ENCODE measurements at regions not wholly inside any gene's neighbourhood (a gene's known extent, or its start where the extent isn't known, plus 50 kb on each side); places are given as distances from the start of the nearest gene placed in this dataset.

- DNase-seq, result no peak
These were observed 113.7 kb downstream of the DLL1 start for GRCh38 chr6:170176898-170177771.

- no peak for DNase-seq
These were observed 114.6 kb downstream of the DLL1 start for GRCh38 chr6:170176136-170176897.

- DNase-seq, result no peak
These were observed 115.2 kb downstream of the DLL1 start for GRCh38 chr6:170175644-170176135.

- DNase-seq, result no peak
These were observed 115.9 kb downstream of the DLL1 start for GRCh38 chr6:170174771-170175643.

- no peak for DNase-seq
These were observed 116.6 kb downstream of the DLL1 start for GRCh38 chr6:170174124-170174770.

- DNase-seq, result no peak
These were observed 117.5 kb downstream of the DLL1 start for GRCh38 chr6:170173335-170173881.

GRCh38 chr6:170172825-170173256 is 118.0 kb downstream of the DLL1 start:
- DNase-seq, result no peak

GRCh38 chr6:170172392-170172791 is 118.5 kb downstream of the DLL1 start:
- DNase-seq, result no peak

- no peak for DNase-seq
These were observed 123.2 kb downstream of the DLL1 start for GRCh38 chr6:170167657-170168159.

GRCh38 chr6:170166511-170167122 is 124.3 kb downstream of the DLL1 start:
- DNase-seq, result no peak

- no peak for DNase-seq
These were observed 125.3 kb downstream of the DLL1 start for GRCh38 chr6:170165471-170166117.

GRCh38 chr6:170165085-170165470 is 125.8 kb downstream of the DLL1 start:
- no peak for DNase-seq

- DNase-seq, result no peak
These were observed 126.5 kb downstream of the DLL1 start for GRCh38 chr6:170164271-170164900.

GRCh38 chr6:170163405-170164170 is 127.3 kb downstream of the DLL1 start:
- no peak for DNase-seq

GRCh38 chr6:170162775-170163404 is 128.0 kb downstream of the DLL1 start:
- DNase-seq, result no peak

GRCh38 chr6:170162011-170162774 is 128.7 kb downstream of the DLL1 start:
- no peak for DNase-seq

- no peak for DNase-seq
These were observed 130.0 kb downstream of the DLL1 start for GRCh38 chr6:170160628-170161611.

Data from activated T-cell treated with anti-CD3 and anti-CD28 coated beads for 4 hours (primary cell).